Activated CD4-positive, alpha-beta T cell treated with anti-CD3 and anti-CD28 coated beads, Interleukin-2, Interleukin-6, amounts not matched to agents 100 ng/mL and 50 ng/mL, durations not matched to agents 16 hours and 8 hours (primary cell): ENCODE measurements at regions not wholly inside any gene's neighbourhood (a gene's known extent, or its start where the extent isn't known, plus 50 kb on each side); places are given as distances from the start of the nearest gene placed in this dataset.
"Not testable (repeated sequence)": the region's sequence is repeated elsewhere in the genome, so short reads cannot be mapped to it uniquely, and the experiment has no call there.

Source experiments
- DNase-seq: peaks from one replicate; pipeline ENCODE4 v3.0.0-alpha.2; 2020

DNA sequence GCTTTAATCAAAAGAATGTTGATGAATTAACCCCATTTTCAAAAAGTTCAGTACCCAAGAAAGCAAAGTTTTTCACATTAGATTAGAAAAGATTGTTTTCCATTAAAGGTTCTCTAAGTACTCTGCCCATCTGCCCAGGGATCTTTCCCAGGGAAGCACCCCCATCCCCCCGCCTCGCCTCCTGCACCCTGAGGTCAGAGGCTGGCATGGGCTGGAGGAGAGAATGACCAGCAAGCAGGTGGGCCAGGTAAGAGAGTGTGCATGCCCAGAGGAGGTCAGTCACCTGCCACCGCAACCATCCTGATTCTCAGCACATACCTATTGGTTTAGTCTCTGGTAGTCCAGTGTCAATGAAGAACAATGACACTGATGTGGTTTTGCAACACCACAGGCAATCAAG lies 279.4 kb upstream of the ZNF507 start:
- no peak for DNase-seq

- no peak for DNase-seq
These were observed 277.7 kb upstream of the ZNF507 start for GRCh38 chr19:32067685-32068084.

DNA sequence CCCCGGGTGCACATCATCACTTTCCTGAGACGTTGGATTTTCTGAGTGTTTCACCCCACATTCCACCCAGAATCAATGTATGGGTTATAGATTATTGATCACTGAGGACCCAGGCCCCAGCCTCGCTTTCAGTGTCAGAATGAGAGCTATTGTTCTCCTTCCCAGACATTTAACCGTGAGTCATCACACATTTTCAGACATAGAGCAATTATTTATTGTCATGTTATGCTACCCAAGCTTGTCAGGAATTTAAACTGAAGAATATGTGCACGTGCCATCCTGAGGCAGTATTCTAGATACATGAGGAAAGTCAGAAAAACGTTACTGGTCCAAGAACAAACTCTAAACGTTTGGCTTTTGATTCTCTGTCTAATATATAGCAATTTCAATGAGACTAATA lies 276.6 kb upstream of the ZNF507 start:
- DNase-seq: no peak

DNA sequence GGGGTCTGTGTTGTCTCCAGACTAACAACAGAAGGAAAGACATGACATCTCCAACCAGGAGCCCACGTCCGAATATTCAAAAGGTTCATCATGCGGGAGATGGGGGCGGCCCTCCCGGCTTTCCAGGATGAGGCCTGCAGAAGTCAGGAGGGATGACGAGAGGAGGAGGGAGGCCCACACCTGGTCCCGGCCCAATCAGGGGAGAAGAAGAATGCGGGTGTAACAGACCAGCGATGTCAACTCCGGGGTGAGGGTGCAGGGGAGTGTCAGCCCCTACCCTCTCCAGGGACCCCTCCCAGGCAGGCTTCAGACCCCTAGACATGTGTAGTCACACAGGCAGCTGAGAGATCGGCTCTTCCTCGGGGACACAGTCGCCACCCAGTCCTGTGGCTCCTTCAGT lies 275.3 kb upstream of the ZNF507 start:
- no peak for DNase-seq

GRCh38 chr19:32082028-32082427 lies 263.4 kb upstream of the ZNF507 start:
- DNase-seq: no peak

DNA sequence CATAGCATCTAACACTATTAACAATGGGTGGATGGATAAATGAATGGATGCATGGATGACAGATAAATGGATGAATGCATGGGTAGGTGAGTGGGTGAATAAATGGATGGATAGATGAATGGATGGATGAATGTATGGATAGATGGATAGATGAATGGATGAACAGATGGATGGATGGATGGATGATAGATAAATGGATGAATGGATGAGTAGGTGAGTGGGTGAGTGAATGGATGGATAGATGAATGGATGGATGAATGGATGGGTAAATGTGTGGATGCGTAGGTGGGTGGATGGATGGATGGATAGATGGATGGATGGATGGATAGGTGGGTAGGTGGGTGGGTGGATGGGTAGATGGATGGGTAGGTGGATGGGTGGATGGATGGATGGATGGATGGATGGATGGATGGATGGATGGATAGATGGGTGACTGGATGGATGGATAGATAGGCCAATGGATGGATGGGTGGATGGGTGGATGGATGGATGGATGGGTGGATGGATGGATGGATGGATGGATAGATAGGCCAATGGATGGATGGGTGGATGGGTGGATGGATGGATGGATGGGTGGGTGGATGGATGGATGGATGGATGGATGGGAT lies 260.6 kb upstream of the ZNF507 start:
- not testable (repeated sequence) for DNase-seq

DNA sequence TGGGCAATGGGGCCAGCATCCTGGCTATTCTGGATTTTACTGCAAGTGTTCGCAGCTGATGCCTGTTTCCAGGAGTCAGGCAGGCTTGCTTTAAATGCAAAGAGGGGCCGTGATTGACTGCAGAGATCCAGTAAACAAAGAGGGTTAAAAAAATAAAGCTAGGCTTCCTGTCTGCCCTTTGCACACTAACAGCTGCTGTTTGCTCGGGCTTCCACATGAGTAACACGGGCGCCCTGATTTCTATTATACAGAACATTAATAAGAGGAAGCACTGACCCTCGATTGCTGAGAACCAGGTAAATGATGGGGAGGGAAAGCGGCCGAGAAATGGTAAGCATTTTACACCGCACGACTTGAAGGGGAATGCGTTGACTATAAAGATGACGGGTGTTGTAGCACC lies 254.2 kb upstream of the ZNF507 start:
- DNase-seq: no peak

DNA sequence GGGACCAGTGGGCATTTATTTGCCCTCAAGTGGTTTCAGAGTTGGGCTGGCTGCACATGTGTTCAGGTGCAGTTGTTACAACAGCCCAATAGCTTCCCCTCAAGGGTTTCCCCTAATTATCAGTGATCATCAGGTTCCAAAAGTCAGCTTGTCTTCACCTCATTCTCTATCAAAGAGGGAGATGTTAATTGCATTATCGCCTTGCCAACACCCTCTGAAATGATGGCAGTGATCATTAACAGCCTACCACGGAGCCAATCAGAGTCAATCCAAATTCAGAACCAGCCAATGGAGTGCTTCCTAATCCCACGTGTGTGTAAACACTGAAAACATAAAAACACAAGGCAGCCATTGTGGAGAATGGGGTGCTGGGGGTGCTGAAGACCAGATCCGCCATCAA lies 248.4 kb upstream of the ZNF507 start:
- DNase-seq: no peak

DNA sequence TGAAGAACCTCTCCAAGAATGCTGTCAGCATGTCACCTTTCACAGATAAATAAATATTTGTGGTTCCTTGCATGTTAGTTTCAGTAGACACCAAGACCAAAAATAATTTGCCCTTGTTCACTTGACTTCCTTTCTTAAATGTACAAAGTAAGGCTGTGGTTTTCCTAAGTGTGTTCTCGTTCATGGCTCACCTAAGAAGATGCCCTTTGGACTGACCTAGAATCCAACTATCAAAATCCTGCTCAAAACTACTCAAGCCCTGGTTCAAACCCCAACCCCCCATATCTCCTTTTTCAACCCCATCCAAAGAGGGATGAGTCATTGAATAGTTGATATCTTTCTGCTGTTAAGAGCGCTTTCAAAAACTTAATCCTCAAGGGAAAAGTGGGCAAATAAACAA lies 247.8 kb upstream of the ZNF507 start:
- no peak for DNase-seq

- no peak for DNase-seq
These were observed 246.4 kb upstream of the ZNF507 start for GRCh38 chr19:32098968-32099367.

DNA sequence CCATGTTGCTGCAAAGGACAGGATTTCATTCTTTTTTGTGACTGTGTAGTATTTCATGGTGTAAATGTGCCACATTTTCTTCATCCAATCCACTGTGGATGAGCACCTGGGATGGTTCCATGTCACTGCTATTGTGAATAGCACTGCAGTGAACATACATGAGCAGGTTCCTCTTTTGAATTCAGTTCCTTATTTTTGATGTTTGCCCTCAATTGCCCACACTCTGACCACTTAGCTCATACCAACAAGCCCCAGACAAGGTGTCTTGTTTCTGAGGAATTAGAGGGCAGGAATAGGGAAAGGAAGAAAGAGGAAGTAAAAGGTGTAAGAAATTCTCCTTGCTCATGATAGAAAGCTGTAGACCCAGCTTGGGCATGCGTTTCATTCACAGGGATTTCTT lies 244.2 kb upstream of the ZNF507 start:
- no peak for DNase-seq

GRCh38 chr19:32103541-32103940 lies 241.9 kb upstream of the ZNF507 start:
- DNase-seq: no peak

- no peak for DNase-seq
These were observed 241.1 kb upstream of the ZNF507 start for GRCh38 chr19:32104153-32104849.

DNA sequence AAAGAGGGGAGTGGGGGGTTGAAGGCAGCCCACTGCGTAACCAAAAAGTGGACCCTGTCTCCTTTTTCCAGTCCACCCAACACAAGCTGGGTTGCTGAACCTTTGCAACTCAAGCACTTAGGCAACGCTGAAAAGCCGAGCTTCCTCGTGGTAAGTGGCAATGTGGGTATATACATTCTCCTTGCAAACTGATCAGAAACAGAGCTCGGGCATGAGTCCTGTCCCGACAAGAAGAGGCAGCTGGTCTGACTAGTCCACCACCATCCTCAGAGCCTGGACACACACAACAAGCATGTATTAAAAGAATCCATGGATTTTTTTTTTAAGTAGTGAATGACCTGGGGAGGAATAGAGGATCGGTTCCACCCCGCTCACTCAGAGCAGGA lies 240.6 kb upstream of the ZNF507 start:
- no peak for DNase-seq

- DNase-seq: no peak
These were observed 239.7 kb upstream of the ZNF507 start for GRCh38 chr19:32105527-32106310.

GRCh38 chr19:32122258-32122657 lies 223.2 kb upstream of the ZNF507 start:
- DNase-seq: no peak

DNA sequence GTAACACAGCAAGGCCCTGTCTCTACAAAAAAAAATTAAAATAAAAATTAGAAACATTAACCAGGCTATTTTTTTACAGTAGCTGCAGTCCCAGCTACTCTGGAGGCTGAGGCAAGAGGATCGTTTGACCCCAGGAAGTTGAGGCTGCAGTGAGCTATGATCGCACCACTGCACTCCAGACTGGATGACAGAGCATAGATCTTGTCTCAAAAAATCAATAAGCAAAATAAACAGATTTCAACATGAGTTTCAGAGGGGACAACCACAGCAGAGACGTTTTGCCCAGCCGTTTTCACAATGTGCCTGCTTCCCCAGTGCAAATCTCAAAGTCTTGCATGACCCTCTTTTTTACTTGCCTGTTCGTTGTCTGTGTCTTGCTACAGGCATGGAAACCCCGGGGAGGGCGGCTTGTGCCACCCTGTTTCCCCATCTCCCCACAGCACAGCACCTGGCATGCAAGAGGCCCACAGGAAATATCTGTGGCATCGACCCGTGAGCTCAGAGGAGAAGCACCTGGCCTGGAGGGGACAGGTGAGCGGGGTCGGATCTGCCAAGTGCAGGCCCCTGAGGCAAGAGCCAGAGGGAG lies 222.0 kb upstream of the ZNF507 start:
- DNase-seq: no peak

- no peak for DNase-seq
These were observed 220.8 kb upstream of the ZNF507 start for GRCh38 chr19:32124585-32124984.

GRCh38 chr19:32129141-32129540 lies 216.3 kb upstream of the ZNF507 start:
- no peak for DNase-seq

- no peak for DNase-seq
These were observed 215.1 kb upstream of the ZNF507 start for GRCh38 chr19:32130332-32130731.

GRCh38 chr19:32131005-32131404 lies 214.4 kb upstream of the ZNF507 start:
- no peak for DNase-seq

- no peak for DNase-seq
These were observed 207.0 kb upstream of the ZNF507 start for GRCh38 chr19:32138416-32138815.

DNA sequence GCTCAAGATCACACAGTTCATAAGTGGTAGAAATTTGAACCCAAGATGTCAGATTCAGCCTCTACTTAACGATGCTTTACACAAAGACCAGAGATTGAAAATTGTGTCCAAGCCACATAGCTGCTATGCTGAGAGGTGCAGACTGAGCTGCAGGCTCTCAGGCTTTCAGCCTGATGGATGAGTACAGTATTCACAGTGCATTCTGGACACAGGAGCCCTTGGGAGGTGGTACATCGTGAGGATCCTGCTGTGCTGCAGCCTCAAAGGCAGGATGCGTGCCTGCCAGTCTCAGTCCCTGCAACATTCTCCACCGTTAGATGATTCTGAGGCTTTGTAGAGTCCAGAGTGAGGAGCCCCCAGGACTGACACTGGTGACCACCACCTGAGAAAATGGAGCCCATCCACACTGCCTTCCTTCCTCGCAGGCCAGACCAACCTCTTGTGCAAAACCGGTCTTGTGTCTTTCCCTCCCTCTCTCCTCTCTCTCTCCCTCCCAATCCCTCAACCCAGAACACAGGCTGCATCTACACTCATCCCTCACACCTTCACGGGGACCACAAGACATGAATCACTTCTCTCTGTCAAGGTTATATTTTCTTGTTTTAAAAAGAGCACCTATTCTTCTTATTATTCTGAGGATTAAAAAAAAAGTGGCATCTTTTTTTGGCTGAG lies 203.4 kb upstream of the ZNF507 start:
- DNase-seq: no peak
